Gastrocnemius medialis (tissue), 4 donors: ENCODE measurements at regions not wholly inside any gene's neighbourhood (a gene's known extent, or its start where the extent isn't known, plus 50 kb on each side); places are given as distances from the start of the nearest gene placed in this dataset.
"Not testable (repeated sequence)": the region's sequence is repeated elsewhere in the genome, so short reads cannot be mapped to it uniquely, and the experiment has no call there.

Experiments used
- ATAC-seq, 2 donors: fragments of 150-250 bp; one replicate each; pipeline ENCODE4 v1.9.1; 2016
- DNase-seq, 2 donors: peaks; one replicate each; pipeline ENCODE4 v3.0.0-alpha.2; 2019
- H3K27ac ChIP-seq, 4 donors: fragments of 200-600 bp; sonication (generic); 1 replicate in 1 of 4; 2 replicates in 3 of 4; pipeline ENCODE4 v1.5.1; 2016 to 2018; ENCODE audit warnings: mild to moderate bottlenecking in 2 of 4, moderate library complexity in 1 of 4
- H3K27me3 ChIP-seq, 3 donors: fragments of 200-600 bp; sonication (generic) in 2 of 3; 1 replicate in 1 of 3; 2 replicates in 2 of 3; pipeline versions ENCODE4 v1.5.1 to v1.6.0; 2016 to 2019; ENCODE audit warnings: mild to moderate bottlenecking in 1 of 3, moderate library complexity in 1 of 3
- H3K36me3 ChIP-seq, 2 donors: fragments of 200-600 bp; sonication (generic) in 1 of 2; one replicate each; pipeline ENCODE4 v1.5.1; 2017 to 2018
- H3K4me1 ChIP-seq, 2 donors: fragments of 200-600 bp; sonication (generic) in 1 of 2; one replicate each; pipeline ENCODE4 v1.5.1; 2016 to 2017; ENCODE audit warnings: mild to moderate bottlenecking in 2 of 2
- H3K4me3 ChIP-seq, 4 donors: fragments of 200-600 bp; sonication (generic) in 3 of 4; 1 replicate in 1 of 4; 2 replicates in 3 of 4; pipeline ENCODE4 v1.5.1; 2016 to 2019; ENCODE audit warnings: mild to moderate bottlenecking in 2 of 4
- H3K9me3 ChIP-seq, 3 donors: fragments of 200-600 bp; sonication (generic) in 2 of 3; 1 replicate in 1 of 3; 2 replicates in 2 of 3; pipeline ENCODE4 v1.5.1; 2016 to 2019
- CTCF ChIP-seq, 5 experiments: fragments of 450-650 bp in 3 of 5; fragments of 200-600 bp in 2 of 5; sonication (generic) in 2 of 5; IDR thresholded peaks in 4 of 5; conservative IDR thresholded peaks in 1 of 5; 1 replicate in 4 of 5; 2 replicates in 1 of 5; pipeline ENCODE4 v1.5.1; 2016 to 2019; ENCODE audit warnings: antibody characterized with exemption in 5 of 5, mild to moderate bottlenecking in 3 of 5, moderate library complexity in 3 of 5
- POLR2A ChIP-seq, 2 donors: fragments of 450-650 bp; IDR thresholded peaks; one replicate each; pipeline ENCODE4 v1.6.1; 2017; ENCODE audit warnings: antibody characterized with exemption in 2 of 2, mild to moderate bottlenecking in 2 of 2, moderate library complexity in 2 of 2
- in situ Hi-C, 4 donors: fragments of 200-750 bp; cut with MboI; loops; one replicate each; pipeline versions ENCODE4 v1.15.0 to v1.8.0; 2017; ENCODE audit warnings: low sequenced_read_pairs in 4 of 4
- intact Hi-C: fragments of 100-400 bp; cut with DNase I; formaldehyde crosslinking; loops from one replicate; pipeline ENCODE4 v1.15.1; 2023; ENCODE audit warnings: low total_unique reads

DNA sequence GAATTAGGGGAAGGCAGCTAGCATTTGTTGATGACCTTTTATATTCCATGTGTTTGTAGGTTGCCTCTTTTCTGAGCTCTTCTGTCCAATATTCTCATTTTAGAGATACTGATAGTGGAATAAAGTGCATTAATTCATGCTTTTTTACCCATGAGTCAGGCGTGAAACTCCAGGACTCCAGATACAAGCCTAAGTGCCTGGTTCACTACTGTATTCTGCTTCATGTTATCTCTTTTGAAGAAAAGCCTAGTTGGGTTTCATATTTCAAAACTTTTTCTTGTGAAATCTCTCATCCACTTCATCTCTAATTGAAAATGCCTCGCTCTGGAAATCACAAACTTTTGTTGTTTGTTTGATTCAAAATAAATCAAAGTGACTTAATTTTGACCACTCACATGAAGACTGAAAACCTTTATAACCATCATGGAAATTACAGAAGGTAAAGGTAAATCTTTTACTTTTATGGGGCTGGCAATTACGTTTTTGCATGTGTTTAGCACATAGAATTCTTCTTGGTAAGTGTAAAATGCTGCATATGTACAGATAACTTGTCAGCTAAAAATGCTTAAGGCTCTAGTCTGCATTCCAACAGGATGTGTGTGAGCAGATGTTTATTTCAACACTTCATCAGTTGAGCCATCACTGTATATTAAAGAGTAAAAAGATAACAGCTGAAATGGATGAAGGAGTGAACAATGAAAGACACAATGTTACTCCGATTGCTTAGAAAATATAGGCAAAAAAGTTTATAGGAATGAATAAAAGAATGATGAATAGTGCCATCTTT lies 961.8 kb upstream of the CELF2 start:
- Histone ChIP-seq H3K27me3 (no peaks in the 10 kb centered on the region), H3K36me3 (no peaks in the 10 kb centered on the region), H3K4me3 (no peak overlapping the region), H3K27ac (no peak overlapping the region), H3K9me3 (no peaks in the 10 kb centered on the region), H3K4me1 (no peaks in the 10 kb centered on the region)
- no peak for ATAC-seq
- in situ Hi-C loops = no loop called here
- DNase-seq = no peak
- TF ChIP-seq POLR2A (IDR thresholded peaks at IDR 0.05) = no peak
- intact Hi-C loops = no loop called here

- Histone ChIP-seq H3K9me3 (no peaks in the 10 kb centered on the region), H3K4me1 (no peaks in the 10 kb centered on the region), H3K4me3 (no peak overlapping the region), H3K27me3 (no peaks in the 10 kb centered on the region), H3K36me3 (no peaks in the 10 kb centered on the region), H3K27ac (no peak overlapping the region)
- intact Hi-C loops = no loop called here
- no peak for TF ChIP-seq POLR2A (IDR thresholded peaks at IDR 0.05)
- TF ChIP-seq CTCF (IDR thresholded peaks at IDR 0.05 in 4 of 5, conservative IDR thresholded peaks at IDR 0.05 in 1 of 5) = no peak
- no peak for ATAC-seq
- in situ Hi-C loops = no loop called here
- no peak for DNase-seq
These were observed 960.7 kb upstream of the CELF2 start for GRCh38 chr10:10056961-10057360.

- no peak for TF ChIP-seq POLR2A (IDR thresholded peaks at IDR 0.05)
- no peak for TF ChIP-seq CTCF (IDR thresholded peaks at IDR 0.05 in 4 of 5, conservative IDR thresholded peaks at IDR 0.05 in 1 of 5)
- Histone ChIP-seq H3K4me3 (no peak overlapping the region), H3K36me3 (no peaks in the 10 kb centered on the region), H3K27ac (no peak overlapping the region), H3K9me3 (no peaks in the 10 kb centered on the region), H3K4me1 (no peaks in the 10 kb centered on the region), H3K27me3 (no peaks in the 10 kb centered on the region)
- intact Hi-C loops = no loop called here
- ATAC-seq (no peak), DNase-seq (no peak)
- in situ Hi-C loops = no loop called here
These were observed 950.0 kb upstream of the CELF2 start for GRCh38 chr10:10067644-10068043.

GRCh38 chr10:10074847-10075246 lies 942.8 kb upstream of the CELF2 start:
- H3K27ac ChIP-seq, DNase-seq, H3K4me1 ChIP-seq, H3K9me3 ChIP-seq, H3K4me3 ChIP-seq, intact Hi-C loops, in situ Hi-C loops, H3K27me3 ChIP-seq, ATAC-seq, H3K36me3 ChIP-seq: not testable (repeated sequence)

GRCh38 chr10:10078446-10078845 lies 939.2 kb upstream of the CELF2 start:
- in situ Hi-C loops = no loop called here

More at GRCh38 chr10:10078446-10078845, 939.2 kb upstream of the CELF2 start:
- no peaks in the 10 kb centered on the region for H3K9me3 ChIP-seq
- TF ChIP-seq POLR2A (IDR thresholded peaks at IDR 0.05) (no peak), CTCF (IDR thresholded peaks at IDR 0.05 in 4 of 5, conservative IDR thresholded peaks at IDR 0.05 in 1 of 5) (no peak)
- H3K4me1 ChIP-seq = no peaks in the 10 kb centered on the region
- intact Hi-C loops = no loop called here
- H3K27ac ChIP-seq = no peak overlapping the region
- H3K27me3 ChIP-seq = no peaks in the 10 kb centered on the region
- ATAC-seq (no peak), DNase-seq (no peak)
- no peak overlapping the region for H3K4me3 ChIP-seq
- H3K36me3 ChIP-seq = no peaks in the 10 kb centered on the region
